ENCODE measurements at regions not wholly inside any gene's neighbourhood (a gene's known extent, or its start where the extent isn't known, plus 50 kb on each side); places are given as distances from the start of the nearest gene placed in this dataset.

GRCh38 chr5:3123763-3124157, 372.3 kb upstream of the IRX2 start:
- DNase-seq = no peak
- Mint-ChIP-seq H3K36me3 (ENCODE audit: low read depth) (no peaks in the 10 kb centered on the region), H3K4me3 (no peak overlapping the region), H3K4me1 (ENCODE audit: low read depth) (no peaks in the 10 kb centered on the region), H3K9me3 (peaks cover 5% of the 10 kb centered on the region), H3K27ac (no peak overlapping the region), H3K27me3 (peaks cover 39% of the 10 kb centered on the region)

GRCh38 chr5:3122985-3123762, 371.7 kb upstream of the IRX2 start:
- no peak overlapping the region for H3K4me3 Mint-ChIP-seq
- no peaks in the 10 kb centered on the region for H3K36me3 Mint-ChIP-seq (ENCODE audit: low read depth)
- H3K27ac Mint-ChIP-seq = no peak overlapping the region
- H3K4me1 Mint-ChIP-seq (ENCODE audit: low read depth) = no peaks in the 10 kb centered on the region
- no peak for DNase-seq
- H3K9me3 Mint-ChIP-seq = peaks cover 1% of the 10 kb centered on the region
- H3K27me3 Mint-ChIP-seq = peaks cover 45% of the 10 kb centered on the region

GRCh38 chr5:3122216-3122615, 370.7 kb upstream of the IRX2 start:
- H3K4me3 Mint-ChIP-seq = no peak overlapping the region
- DNase-seq = no peak
- H3K27ac Mint-ChIP-seq = no peak overlapping the region
- no peaks in the 10 kb centered on the region for H3K4me1 Mint-ChIP-seq (ENCODE audit: low read depth)
- H3K27me3 Mint-ChIP-seq = peaks cover 53% of the 10 kb centered on the region
- no peaks in the 10 kb centered on the region for H3K9me3 Mint-ChIP-seq
- no peaks in the 10 kb centered on the region for H3K36me3 Mint-ChIP-seq (ENCODE audit: low read depth)

- Mint-ChIP-seq H3K36me3 (ENCODE audit: low read depth) (no peaks in the 10 kb centered on the region), H3K4me1 (ENCODE audit: low read depth) (no peaks in the 10 kb centered on the region), H3K4me3 (no peak overlapping the region), H3K9me3 (no peaks in the 10 kb centered on the region), H3K27me3 (peaks cover 57% of the 10 kb centered on the region), H3K27ac (no peak overlapping the region)
- no peak for DNase-seq
Observed at GRCh38 chr5:3121813-3122212, 370.3 kb upstream of the IRX2 start.

GRCh38 chr5:3120028-3120427, 368.6 kb upstream of the IRX2 start:
- Mint-ChIP-seq H3K4me1 (ENCODE audit: low read depth) (no peaks in the 10 kb centered on the region), H3K27me3 (peaks cover 73% of the 10 kb centered on the region), H3K36me3 (ENCODE audit: low read depth) (no peaks in the 10 kb centered on the region), H3K9me3 (no peaks in the 10 kb centered on the region), H3K4me3 (no peak overlapping the region), H3K27ac (no peak overlapping the region)
- DNase-seq = no peak

GRCh38 chr5:3119435-3119834, 368.0 kb upstream of the IRX2 start:
- no peaks in the 10 kb centered on the region for H3K4me1 Mint-ChIP-seq (ENCODE audit: low read depth)
- DNase-seq = no peak
- H3K27me3 Mint-ChIP-seq = peaks cover 79% of the 10 kb centered on the region
- H3K9me3 Mint-ChIP-seq = no peaks in the 10 kb centered on the region
- H3K36me3 Mint-ChIP-seq (ENCODE audit: low read depth) = no peaks in the 10 kb centered on the region
- no peak overlapping the region for H3K4me3 Mint-ChIP-seq
- no peak overlapping the region for H3K27ac Mint-ChIP-seq

GRCh38 chr5:3118340-3118739, 366.9 kb upstream of the IRX2 start:
- Mint-ChIP-seq H3K27ac (no peak overlapping the region), H3K9me3 (no peaks in the 10 kb centered on the region), H3K4me3 (no peak overlapping the region), H3K36me3 (ENCODE audit: low read depth) (no peaks in the 10 kb centered on the region), H3K4me1 (ENCODE audit: low read depth) (no peaks in the 10 kb centered on the region), H3K27me3 (peaks cover 82% of the 10 kb centered on the region)
- no peak for DNase-seq

- H3K4me1 Mint-ChIP-seq (ENCODE audit: low read depth) = no peaks in the 10 kb centered on the region
- H3K9me3 Mint-ChIP-seq = no peaks in the 10 kb centered on the region
- H3K27me3 Mint-ChIP-seq = peaks cover 68% of the 10 kb centered on the region
Observed at GRCh38 chr5:3116366-3116765, 364.9 kb upstream of the IRX2 start.

GRCh38 chr5:3114467-3114866, 363.0 kb upstream of the IRX2 start:
- Mint-ChIP-seq H3K9me3 (no peaks in the 10 kb centered on the region), H3K36me3 (ENCODE audit: low read depth) (no peaks in the 10 kb centered on the region), H3K27me3 (peaks cover 52% of the 10 kb centered on the region), H3K4me1 (ENCODE audit: low read depth) (no peaks in the 10 kb centered on the region), H3K4me3 (no peak overlapping the region), H3K27ac (no peak overlapping the region)
- no peak for DNase-seq

More at GRCh38 chr5:3116366-3116765, 364.9 kb upstream of the IRX2 start:
- Mint-ChIP-seq H3K27ac (no peak overlapping the region), H3K4me3 (no peak overlapping the region), H3K36me3 (ENCODE audit: low read depth) (no peaks in the 10 kb centered on the region)
- no peak for DNase-seq

- no peak for DNase-seq
- no peak overlapping the region for H3K4me3 Mint-ChIP-seq
- peaks cover 20% of the 10 kb centered on the region for H3K27me3 Mint-ChIP-seq
- no peaks in the 10 kb centered on the region for H3K4me1 Mint-ChIP-seq (ENCODE audit: low read depth)
- H3K27ac Mint-ChIP-seq = no peak overlapping the region
- H3K9me3 Mint-ChIP-seq = no peaks in the 10 kb centered on the region
- H3K36me3 Mint-ChIP-seq (ENCODE audit: low read depth) = no peaks in the 10 kb centered on the region
Observed at GRCh38 chr5:3110371-3110770, 358.9 kb upstream of the IRX2 start.

GRCh38 chr5:3107156-3107611, 355.7 kb upstream of the IRX2 start:
- H3K4me1 Mint-ChIP-seq (ENCODE audit: low read depth) = no peaks in the 10 kb centered on the region
- H3K27me3 Mint-ChIP-seq = peaks cover 38% of the 10 kb centered on the region
- H3K27ac Mint-ChIP-seq = no peak overlapping the region
- no peak for DNase-seq
- H3K4me3 Mint-ChIP-seq = no peak overlapping the region
- H3K36me3 Mint-ChIP-seq (ENCODE audit: low read depth) = no peaks in the 10 kb centered on the region
- H3K9me3 Mint-ChIP-seq = no peaks in the 10 kb centered on the region

- Mint-ChIP-seq H3K27me3 (peaks cover 49% of the 10 kb centered on the region), H3K9me3 (no peaks in the 10 kb centered on the region), H3K36me3 (ENCODE audit: low read depth) (no peaks in the 10 kb centered on the region), H3K4me3 (no peak overlapping the region), H3K4me1 (ENCODE audit: low read depth) (no peaks in the 10 kb centered on the region), H3K27ac (no peak overlapping the region)
- no peak for DNase-seq
Observed at GRCh38 chr5:3105581-3105980, 354.1 kb upstream of the IRX2 start.

GRCh38 chr5:3105172-3105571, 353.7 kb upstream of the IRX2 start:
- Mint-ChIP-seq H3K4me3 (no peak overlapping the region), H3K4me1 (ENCODE audit: low read depth) (no peaks in the 10 kb centered on the region), H3K36me3 (ENCODE audit: low read depth) (no peaks in the 10 kb centered on the region), H3K9me3 (no peaks in the 10 kb centered on the region), H3K27ac (no peak overlapping the region), H3K27me3 (peaks cover 49% of the 10 kb centered on the region)
- no peak for DNase-seq

- peaks cover 49% of the 10 kb centered on the region for H3K27me3 Mint-ChIP-seq
- no peak overlapping the region for H3K4me3 Mint-ChIP-seq
- no peaks in the 10 kb centered on the region for H3K4me1 Mint-ChIP-seq (ENCODE audit: low read depth)
- DNase-seq = no peak
- no peaks in the 10 kb centered on the region for H3K9me3 Mint-ChIP-seq
- H3K36me3 Mint-ChIP-seq (ENCODE audit: low read depth) = no peaks in the 10 kb centered on the region
- no peak overlapping the region for H3K27ac Mint-ChIP-seq
Observed at GRCh38 chr5:3104429-3105060, 353.1 kb upstream of the IRX2 start.

- DNase-seq = no peak
- no peaks in the 10 kb centered on the region for H3K4me1 Mint-ChIP-seq (ENCODE audit: low read depth)
- H3K36me3 Mint-ChIP-seq (ENCODE audit: low read depth) = no peaks in the 10 kb centered on the region
- H3K4me3 Mint-ChIP-seq = no peak overlapping the region
- no peak overlapping the region for H3K27ac Mint-ChIP-seq
- no peaks in the 10 kb centered on the region for H3K9me3 Mint-ChIP-seq
- H3K27me3 Mint-ChIP-seq = peaks cover 49% of the 10 kb centered on the region
Observed at GRCh38 chr5:3103262-3103811, 351.9 kb upstream of the IRX2 start.
